ENCODE measurements at regions not wholly inside any gene's neighbourhood (a gene's known extent, or its start where the extent isn't known, plus 50 kb on each side); places are given as distances from the start of the nearest gene placed in this dataset.
A peak's percentile ranks its signal among the peaks of the same experiment; 100 is the strongest.

DNA sequence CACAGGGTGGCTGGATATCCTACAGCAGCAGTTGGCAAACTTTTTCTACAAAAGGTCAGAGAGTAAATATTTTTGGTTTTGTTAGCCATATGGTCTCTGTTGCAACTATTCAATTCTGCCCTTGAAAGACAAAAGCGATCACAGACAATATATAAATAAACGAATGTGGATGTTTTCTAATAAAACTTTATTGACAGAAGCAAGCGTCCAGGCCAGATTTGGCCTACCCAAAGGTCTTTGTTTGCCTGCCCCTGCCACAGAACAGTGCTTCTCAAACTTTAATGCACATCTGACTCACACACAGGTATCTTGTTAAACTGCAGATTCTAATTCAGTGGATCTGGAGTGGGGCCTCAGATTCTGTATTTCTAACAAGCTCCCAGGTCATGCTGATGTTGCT, 621.4 kb upstream of the DIPK2B start:
- ChIA-PET POLR2A (no interaction called here), CTCF (no interaction called here)
- H3K27me3 Mint-ChIP-seq (ENCODE audit: insufficient read depth, unreplicated experiment), result no peaks in the 10 kb centered on the region
- H3K36me3 Mint-ChIP-seq (ENCODE audit: insufficient read depth, unreplicated experiment), result peaks cover 48% of the 10 kb centered on the region
- H3K4me1 Mint-ChIP-seq (ENCODE audit: insufficient read depth, unreplicated experiment), result peaks cover 13% of the 10 kb centered on the region
- no peak overlapping the region for H3K4me3 Mint-ChIP-seq (ENCODE audit: unreplicated experiment)
- no peak overlapping the region for H3K27ac Mint-ChIP-seq (ENCODE audit: low read depth, unreplicated experiment)
- intact Hi-C loops (cut with micrococcal nuclease), result loop anchor here (10.0 kb wide), 1 partner anchor 227 kb away; no protein-coding TSS in a partner anchor
- DNase-seq (ENCODE audit: unreplicated experiment), result no peak
- no TSS peak for BruUV-seq (replicated peaks)
- H3K9me3 Mint-ChIP-seq (ENCODE audit: unreplicated experiment), result no peaks in the 10 kb centered on the region
- TF ChIP-seq, protein P1, sequence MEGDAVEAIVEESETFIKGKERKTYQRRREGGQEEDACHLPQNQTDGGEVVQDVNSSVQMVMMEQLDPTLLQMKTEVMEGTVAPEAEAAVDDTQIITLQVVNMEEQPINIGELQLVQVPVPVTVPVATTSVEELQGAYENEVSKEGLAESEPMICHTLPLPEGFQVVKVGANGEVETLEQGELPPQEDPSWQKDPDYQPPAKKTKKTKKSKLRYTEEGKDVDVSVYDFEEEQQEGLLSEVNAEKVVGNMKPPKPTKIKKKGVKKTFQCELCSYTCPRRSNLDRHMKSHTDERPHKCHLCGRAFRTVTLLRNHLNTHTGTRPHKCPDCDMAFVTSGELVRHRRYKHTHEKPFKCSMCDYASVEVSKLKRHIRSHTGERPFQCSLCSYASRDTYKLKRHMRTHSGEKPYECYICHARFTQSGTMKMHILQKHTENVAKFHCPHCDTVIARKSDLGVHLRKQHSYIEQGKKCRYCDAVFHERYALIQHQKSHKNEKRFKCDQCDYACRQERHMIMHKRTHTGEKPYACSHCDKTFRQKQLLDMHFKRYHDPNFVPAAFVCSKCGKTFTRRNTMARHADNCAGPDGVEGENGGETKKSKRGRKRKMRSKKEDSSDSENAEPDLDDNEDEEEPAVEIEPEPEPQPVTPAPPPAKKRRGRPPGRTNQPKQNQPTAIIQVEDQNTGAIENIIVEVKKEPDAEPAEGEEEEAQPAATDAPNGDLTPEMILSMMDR (IDR thresholded peaks at IDR 0.05; ENCODE audit: unreplicated experiment), result no peak

DNA sequence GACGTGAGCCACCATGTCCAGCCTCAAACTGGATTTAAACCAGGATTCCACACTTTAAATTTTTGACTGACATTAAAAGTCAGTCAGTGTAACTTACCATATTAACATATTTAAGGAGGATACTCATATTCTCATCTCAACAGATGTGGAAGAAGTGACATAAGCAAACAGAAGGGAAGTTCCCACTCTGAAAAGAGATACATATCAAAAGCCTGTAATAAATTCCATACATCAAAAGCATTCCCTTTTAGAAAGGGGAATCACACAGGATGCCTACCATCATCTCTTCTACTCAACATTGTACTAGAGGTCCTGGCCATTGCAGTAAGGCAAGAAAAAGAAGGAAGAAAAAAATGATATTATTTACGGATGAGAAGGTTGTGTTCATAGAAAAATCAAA, 618.2 kb upstream of the DIPK2B start:
- CTCF ChIA-PET, result no interaction called here
- POLR2A ChIA-PET, result no interaction called here
- Mint-ChIP-seq H3K36me3 (ENCODE audit: insufficient read depth, unreplicated experiment) (peaks cover 52% of the 10 kb centered on the region), H3K27ac (ENCODE audit: low read depth, unreplicated experiment) (no peak overlapping the region), H3K27me3 (ENCODE audit: insufficient read depth, unreplicated experiment) (peaks cover 11% of the 10 kb centered on the region), H3K9me3 (ENCODE audit: unreplicated experiment) (peaks cover 7% of the 10 kb centered on the region), H3K4me3 (ENCODE audit: unreplicated experiment) (no peak overlapping the region), H3K4me1 (ENCODE audit: insufficient read depth, unreplicated experiment) (peaks cover 5% of the 10 kb centered on the region)
- intact Hi-C loops (cut with micrococcal nuclease), result no loop called here
- no peak for DNase-seq (ENCODE audit: unreplicated experiment)
- BruUV-seq (replicated peaks), result no TSS peak
- TF ChIP-seq, protein P1 (IDR thresholded peaks at IDR 0.05; ENCODE audit: unreplicated experiment), result no peak

DNA sequence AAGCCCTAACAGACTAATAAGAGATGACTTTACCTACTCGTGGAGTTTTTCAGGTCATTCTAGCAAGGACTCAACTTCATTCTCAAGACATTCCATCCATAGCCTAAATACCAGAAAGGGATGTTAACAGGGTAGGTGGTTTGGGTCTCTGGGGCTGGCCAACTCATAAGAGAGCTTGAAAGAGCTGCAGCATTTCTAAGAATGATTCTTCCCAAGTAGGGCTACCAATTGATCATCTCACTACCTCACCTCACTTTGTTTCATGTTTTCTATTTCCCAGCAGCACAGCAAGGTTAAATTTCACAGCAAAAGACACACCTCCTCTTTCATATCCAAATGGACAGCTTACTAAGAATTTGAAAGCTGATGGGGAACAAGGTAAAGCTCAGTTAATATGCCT, 614.8 kb upstream of the DIPK2B start:
- no peak overlapping the region for H3K4me3 Mint-ChIP-seq (ENCODE audit: unreplicated experiment)
- BruUV-seq (replicated peaks), result no TSS peak
- H3K27ac Mint-ChIP-seq (ENCODE audit: low read depth, unreplicated experiment), result no peak overlapping the region

DNA sequence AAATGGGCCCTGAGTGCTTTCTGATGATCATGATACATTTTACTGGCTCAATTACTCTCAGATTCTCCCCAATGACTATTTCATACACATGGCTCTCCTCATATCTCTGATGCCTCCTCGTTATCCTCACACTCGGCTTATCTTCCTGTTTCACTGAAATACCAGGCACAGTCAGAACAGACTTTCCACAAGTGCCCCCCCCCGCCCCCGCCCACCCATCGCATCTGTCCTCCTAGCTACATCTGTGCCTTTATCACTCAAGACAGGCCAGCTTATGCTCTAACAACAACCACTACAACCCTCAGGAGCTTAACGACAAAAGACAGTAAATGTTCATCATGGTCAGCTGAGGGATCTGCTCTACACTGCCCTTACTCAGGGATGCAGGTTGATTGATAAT, 610.6 kb upstream of the DIPK2B start:
- TF ChIP-seq, protein P1 (IDR thresholded peaks at IDR 0.05; ENCODE audit: unreplicated experiment), result no peak
- no TSS peak for BruUV-seq (replicated peaks)
- DNase-seq (ENCODE audit: unreplicated experiment), result no peak
- peaks cover 11% of the 10 kb centered on the region for H3K4me1 Mint-ChIP-seq (ENCODE audit: insufficient read depth, unreplicated experiment)
- peak overlapping the region; percentile 89 for H3K27ac Mint-ChIP-seq (ENCODE audit: low read depth, unreplicated experiment)
- CTCF ChIA-PET, result interaction anchor here (0.5 kb wide), 1 partner anchor 595 kb away, joined by 7 read pairs; no protein-coding TSS in a partner anchor
- H3K9me3 Mint-ChIP-seq (ENCODE audit: unreplicated experiment), result peaks cover 7% of the 10 kb centered on the region
- no peak overlapping the region for H3K4me3 Mint-ChIP-seq (ENCODE audit: unreplicated experiment)
- H3K27me3 Mint-ChIP-seq (ENCODE audit: insufficient read depth, unreplicated experiment), result peaks cover 55% of the 10 kb centered on the region
- H3K36me3 Mint-ChIP-seq (ENCODE audit: insufficient read depth, unreplicated experiment), result peaks cover 26% of the 10 kb centered on the region
- POLR2A ChIA-PET, result interaction anchor here (1.5 to 2.3 kb wide), 2 partner anchors 9 to 42 kb away, joined by 5 to 7 read pairs; no protein-coding TSS in a partner anchor
- intact Hi-C loops (cut with micrococcal nuclease), result no loop called here

More for the DNA sequence above, 614.8 kb upstream of the DIPK2B start:
- peaks cover 48% of the 10 kb centered on the region for H3K36me3 Mint-ChIP-seq (ENCODE audit: insufficient read depth, unreplicated experiment)
- POLR2A ChIA-PET, result interaction anchor here (0.6 to 0.7 kb wide), 2 partner anchors 345 to 548 kb away, joined by 3 read pairs; no protein-coding TSS in a partner anchor
- H3K9me3 Mint-ChIP-seq (ENCODE audit: unreplicated experiment), result peaks cover 7% of the 10 kb centered on the region
- CTCF ChIA-PET, result interaction anchor here (1.6 kb wide), 2 partner anchors 9 to 14 kb away, joined by 4 to 8 read pairs; no protein-coding TSS in a partner anchor
- TF ChIP-seq, protein P1 (IDR thresholded peaks at IDR 0.05; ENCODE audit: unreplicated experiment), result no peak
- H3K27me3 Mint-ChIP-seq (ENCODE audit: insufficient read depth, unreplicated experiment), result peaks cover 14% of the 10 kb centered on the region
- intact Hi-C loops (cut with micrococcal nuclease), result no loop called here
- no peak for DNase-seq (ENCODE audit: unreplicated experiment)
- no peaks in the 10 kb centered on the region for H3K4me1 Mint-ChIP-seq (ENCODE audit: insufficient read depth, unreplicated experiment)
